Renal cortex interstitium (tissue), 11 donors: ENCODE measurements at regions not wholly inside any gene's neighbourhood (a gene's known extent, or its start where the extent isn't known, plus 50 kb on each side); places are given as distances from the start of the nearest gene placed in this dataset.
"Not testable (repeated sequence)": the region's sequence is repeated elsewhere in the genome, so short reads cannot be mapped to it uniquely, and the experiment has no call there.

Experiments used
- DNase-seq, 11 donors: peaks; one replicate each; pipeline ENCODE4 v3.0.0-alpha.2; 2013; ENCODE audit warnings: low read depth in 9 of 11, low spot score in 4 of 11; ENCODE audit errors: extremely low read depth in 1 of 11

GRCh38 chr6:68182386-68182785, 452.7 kb upstream of the ADGRB3 start:
- DNase-seq = no peak

GRCh38 chr6:68181027-68181426, 454.1 kb upstream of the ADGRB3 start:
- DNase-seq = not testable (repeated sequence)

GRCh38 chr6:68173616-68174015, 461.5 kb upstream of the ADGRB3 start:
- no peak for DNase-seq

GRCh38 chr6:68169922-68170321, 465.2 kb upstream of the ADGRB3 start:
- no peak for DNase-seq

- DNase-seq = no peak
These were observed 467.5 kb upstream of the ADGRB3 start for GRCh38 chr6:68167604-68168003.

- not testable (repeated sequence) for DNase-seq
These were observed 474.3 kb upstream of the ADGRB3 start for GRCh38 chr6:68160812-68161211.

- no peak for DNase-seq
These were observed 474.7 kb upstream of the ADGRB3 start for GRCh38 chr6:68160348-68160747.

- DNase-seq = no peak
These were observed 475.6 kb upstream of the ADGRB3 start for GRCh38 chr6:68159433-68159832.

GRCh38 chr6:68158256-68158655, 476.8 kb upstream of the ADGRB3 start:
- DNase-seq = no peak

- no peak for DNase-seq
These were observed 490.4 kb upstream of the ADGRB3 start for GRCh38 chr6:68144667-68145066.

- DNase-seq = no peak
These were observed 493.9 kb upstream of the ADGRB3 start for GRCh38 chr6:68141190-68141589.

GRCh38 chr6:68139130-68139529, 496.0 kb upstream of the ADGRB3 start:
- DNase-seq = no peak

GRCh38 chr6:68134796-68135195, 500.3 kb upstream of the ADGRB3 start:
- no peak for DNase-seq

- DNase-seq = no peak
These were observed 506.9 kb upstream of the ADGRB3 start for GRCh38 chr6:68128211-68128610.

- DNase-seq = no peak
These were observed 508.0 kb upstream of the ADGRB3 start for GRCh38 chr6:68127074-68127473.

GRCh38 chr6:68126089-68126749, 508.9 kb upstream of the ADGRB3 start:
- no peak for DNase-seq

- DNase-seq = not testable (repeated sequence)
These were observed 512.1 kb upstream of the ADGRB3 start for GRCh38 chr6:68122975-68123374.

GRCh38 chr6:68122032-68122431, 513.0 kb upstream of the ADGRB3 start:
- no peak for DNase-seq

GRCh38 chr6:68120954-68121353, 514.1 kb upstream of the ADGRB3 start:
- not testable (repeated sequence) for DNase-seq

- no peak for DNase-seq
These were observed 520.5 kb upstream of the ADGRB3 start for GRCh38 chr6:68114463-68115047.

GRCh38 chr6:68108233-68108835, 526.7 kb upstream of the ADGRB3 start:
- DNase-seq = no peak
